IPS DF 4.7 (cell line): ENCODE measurements at regions not wholly inside any gene's neighbourhood (a gene's known extent, or its start where the extent isn't known, plus 50 kb on each side); places are given as distances from the start of the nearest gene placed in this dataset.

Experiments used
- DNase-seq: peaks from one replicate; pipeline ENCODE4 v3.0.0-alpha.2; 2013; ENCODE audit warnings: low spot score; ENCODE audit errors: extremely low read depth

DNA sequence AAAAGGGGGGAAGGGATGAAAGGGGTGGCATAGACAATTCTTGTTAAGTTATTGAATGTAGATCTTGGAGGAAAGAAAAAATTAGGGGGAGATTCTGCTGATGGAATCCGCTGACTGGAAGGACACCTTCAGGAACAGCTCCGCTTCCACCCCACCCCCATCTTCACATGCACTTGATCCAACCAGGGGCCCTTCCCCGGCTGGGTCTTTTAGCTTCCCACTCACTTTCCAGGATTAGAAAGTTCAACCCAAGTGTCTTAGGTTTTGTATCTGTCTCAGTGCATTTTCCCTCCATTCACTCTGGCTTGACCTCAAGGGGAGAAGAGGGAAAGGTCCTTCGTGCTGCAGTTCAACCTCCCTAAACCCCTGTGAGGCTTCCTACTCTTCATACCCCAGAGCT lies 141.4 kb downstream of the IRS2 start:
- DNase-seq: no peak

GRCh38 chr13:109644069-109644750 lies 142.2 kb downstream of the IRS2 start:
- DNase-seq: no peak

- no peak for DNase-seq
Measured at GRCh38 chr13:109642358-109642757, 144.0 kb downstream of the IRS2 start.

DNA sequence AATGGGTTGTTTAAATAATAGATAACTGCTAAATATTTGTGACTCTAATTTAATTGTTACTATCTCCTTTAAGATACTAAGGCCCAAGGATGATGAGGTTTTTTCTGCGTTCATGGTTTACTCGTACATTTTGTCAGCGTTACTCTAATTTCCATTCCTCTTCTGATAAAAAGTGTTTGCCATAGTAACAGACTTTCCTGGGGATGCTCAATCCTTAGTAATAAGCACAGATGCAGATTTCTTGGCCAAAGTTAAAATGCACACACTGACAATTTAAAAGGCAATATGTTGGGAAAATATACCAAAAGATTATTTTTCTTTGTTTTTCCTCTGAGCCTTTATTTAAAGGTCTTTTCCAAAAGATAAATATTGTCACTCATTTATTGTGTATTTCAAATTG lies 149.6 kb downstream of the IRS2 start:
- no peak for DNase-seq

DNA sequence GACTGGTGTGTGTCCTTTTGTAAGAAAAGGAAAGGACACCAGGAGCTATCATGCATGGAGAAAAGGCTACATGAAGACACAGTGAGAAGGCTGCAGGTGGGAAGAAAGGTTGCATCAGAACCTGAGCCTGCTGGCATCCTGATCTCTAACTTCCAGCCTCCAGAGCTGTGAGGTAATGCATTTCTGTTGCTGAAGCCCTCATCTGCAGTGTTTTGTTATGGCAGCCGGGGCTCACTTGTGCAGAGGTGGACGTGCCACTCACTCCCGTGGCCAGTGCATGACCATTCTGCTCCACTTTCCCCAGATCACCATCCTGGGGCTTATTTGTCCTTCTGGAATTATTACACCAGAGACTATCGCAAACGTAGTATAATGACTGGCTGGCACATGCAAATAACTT lies 155.3 kb downstream of the IRS2 start:
- DNase-seq: no peak

DNA sequence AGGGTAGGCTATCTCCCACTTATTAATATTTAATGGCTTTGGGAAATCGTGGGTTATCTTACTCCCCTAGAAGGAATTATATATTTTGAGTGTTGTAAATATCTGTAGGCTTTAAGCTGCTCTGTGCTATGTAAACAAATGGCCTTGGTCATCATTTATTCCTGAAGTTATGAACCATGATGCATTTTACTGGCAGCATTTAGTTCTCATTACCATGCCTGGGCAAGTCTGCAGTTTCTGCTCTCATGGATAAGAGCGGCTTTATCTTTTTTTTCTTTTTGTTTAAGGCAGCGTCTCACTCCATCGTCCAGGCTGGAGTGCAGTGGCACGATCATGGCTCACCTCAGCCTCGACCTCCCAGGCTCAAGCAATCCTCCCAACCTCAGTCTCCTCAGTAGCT lies 156.1 kb downstream of the IRS2 start:
- DNase-seq: no peak

DNA sequence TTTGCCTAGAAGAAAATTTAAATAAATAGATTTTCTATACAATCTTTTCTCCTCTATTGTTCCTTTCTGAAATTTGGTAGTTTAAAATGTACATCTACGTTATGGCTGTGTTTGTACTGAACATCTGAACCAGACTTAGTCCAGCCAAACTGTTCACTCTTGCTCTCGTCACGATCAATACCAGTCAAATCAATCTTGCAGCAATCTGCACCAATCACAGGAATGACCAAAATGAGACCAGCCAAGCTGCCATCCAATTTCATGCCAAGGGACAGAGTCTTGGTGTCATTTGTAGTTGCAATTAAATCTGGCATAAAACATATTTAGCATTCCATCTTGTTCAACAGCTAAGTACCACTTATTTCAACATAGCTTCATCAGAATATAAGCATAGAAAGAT lies 156.6 kb downstream of the IRS2 start:
- no peak for DNase-seq

DNA sequence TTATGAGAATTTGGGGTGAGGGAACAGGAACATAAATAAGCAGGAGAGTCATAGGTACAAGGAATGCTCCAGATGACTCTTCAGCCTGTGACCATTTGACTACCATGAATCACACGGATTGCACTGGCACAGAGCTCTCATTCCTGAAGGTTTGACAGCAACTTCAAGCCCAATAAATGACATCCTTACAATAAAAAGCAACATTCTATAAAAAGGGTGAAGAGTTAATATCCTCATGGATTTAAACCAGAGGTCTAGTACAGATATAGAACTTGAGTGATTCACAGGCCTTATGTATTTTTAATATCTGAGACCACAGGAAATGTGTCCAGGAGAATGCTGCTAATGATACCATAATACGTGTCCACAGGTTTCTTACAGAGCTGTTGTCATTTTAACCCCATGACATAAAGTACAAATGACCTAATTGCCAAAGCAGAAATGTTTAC lies 158.1 kb downstream of the IRS2 start:
- DNase-seq: no peak

DNA sequence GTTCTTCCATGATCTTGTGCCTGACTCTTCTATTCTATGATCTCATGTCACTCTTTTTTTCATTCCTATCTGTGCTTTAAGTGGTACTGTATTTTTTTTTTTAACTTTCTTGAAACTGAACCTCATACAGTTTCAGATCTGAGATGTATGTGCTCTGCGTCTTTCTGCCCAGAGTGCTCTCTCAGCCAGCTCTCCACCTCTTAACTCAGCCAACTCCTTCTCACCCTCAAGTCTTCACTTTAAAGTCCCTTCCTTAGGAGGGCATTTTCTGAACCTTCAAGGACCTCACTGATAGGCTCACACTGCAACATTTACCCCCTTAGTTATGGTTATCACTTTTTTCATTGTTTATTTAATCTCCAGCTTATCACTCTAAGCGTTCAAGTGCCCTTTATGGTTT lies 158.7 kb downstream of the IRS2 start:
- DNase-seq: no peak

DNA sequence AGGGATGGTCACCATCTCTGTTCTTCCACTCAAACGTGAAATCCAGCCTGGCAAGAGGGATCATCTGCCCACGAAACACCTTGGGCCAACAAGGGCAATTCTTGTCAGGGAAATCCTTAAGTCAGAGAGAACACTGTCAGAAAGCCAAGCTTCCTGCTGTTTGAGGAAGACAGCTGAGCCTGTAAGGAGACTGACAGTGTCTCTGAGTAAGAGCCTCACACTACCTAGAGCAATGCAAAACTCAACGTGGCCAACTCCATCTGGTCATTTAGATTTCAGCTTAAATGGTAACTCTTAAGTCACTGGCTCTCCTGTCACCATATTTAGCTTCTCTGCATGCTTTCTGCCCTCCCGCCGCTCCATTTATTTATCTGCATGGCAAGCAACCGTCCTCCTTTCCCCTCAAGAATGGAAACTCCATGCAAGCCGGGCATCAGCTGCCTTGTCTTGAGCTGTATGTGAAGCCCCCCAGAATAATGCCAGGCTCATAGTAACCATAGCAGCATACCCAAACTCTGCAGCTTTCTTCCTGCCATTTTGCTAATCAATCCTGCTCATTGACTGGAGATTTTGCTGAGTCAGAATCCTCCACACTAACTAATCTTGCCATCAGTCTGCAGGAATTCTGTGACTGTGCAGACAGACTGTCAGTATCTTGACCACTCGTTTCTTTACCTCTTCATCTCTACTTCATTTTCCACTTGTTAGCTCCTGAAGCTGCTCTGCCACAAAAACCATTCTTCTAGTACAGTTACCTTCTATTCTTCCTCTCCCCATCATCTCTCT lies 159.8 kb downstream of the IRS2 start:
- no peak for DNase-seq

GRCh38 chr13:109625156-109625555 lies 161.2 kb downstream of the IRS2 start:
- DNase-seq: no peak

DNA sequence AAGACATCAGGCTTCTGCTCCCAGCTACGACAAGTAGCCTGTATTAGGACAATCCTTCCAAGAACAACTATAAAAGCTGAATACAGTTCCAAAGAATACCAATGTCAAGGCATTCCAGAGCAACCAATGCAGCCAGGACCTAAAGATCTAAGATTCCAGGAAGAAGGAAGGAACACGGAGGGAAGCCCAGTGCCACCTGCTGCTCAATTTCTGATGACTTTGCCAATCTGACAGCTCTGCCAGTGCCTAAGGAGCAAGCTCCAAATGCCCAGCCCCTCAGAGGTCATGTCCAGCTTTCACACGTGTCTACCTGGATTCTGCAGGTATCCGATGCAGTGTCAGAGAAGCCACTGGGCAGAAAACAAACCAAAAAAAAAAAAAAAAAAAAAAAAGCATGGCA lies 164.4 kb downstream of the IRS2 start:
- no peak for DNase-seq

DNA sequence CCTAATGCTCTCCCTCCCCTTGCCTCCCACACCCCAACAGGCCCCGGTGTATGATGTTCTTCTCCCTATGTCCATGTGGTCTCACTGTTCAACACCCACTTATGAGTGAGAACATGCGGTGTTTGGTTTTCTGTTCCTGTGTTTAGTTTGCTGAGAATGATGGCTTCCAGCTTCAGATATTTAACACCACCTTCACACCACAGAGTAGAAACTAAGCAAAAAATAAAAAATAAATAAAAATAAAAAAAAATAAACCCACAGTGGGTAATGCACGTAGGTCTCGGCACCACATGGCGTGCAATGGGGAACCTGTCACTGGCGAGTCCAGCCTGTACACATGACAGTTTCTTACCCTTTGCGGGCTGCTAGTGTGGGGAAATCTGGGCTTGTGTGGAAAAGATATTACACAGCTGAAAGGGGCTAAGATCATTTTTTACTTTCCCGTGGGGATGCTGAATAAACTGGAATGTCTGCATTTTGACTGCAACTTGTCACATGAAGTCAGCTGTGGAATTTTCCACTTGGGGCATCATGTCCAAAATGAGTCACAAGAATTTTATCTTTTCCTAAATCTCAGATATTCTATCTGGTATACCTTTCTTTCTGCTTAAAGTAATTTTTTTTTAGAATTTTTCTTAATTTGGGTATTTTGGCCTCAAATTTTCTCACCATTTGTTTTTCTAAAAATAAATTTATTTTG lies 170.5 kb downstream of the IRS2 start:
- DNase-seq: no peak

GRCh38 chr13:109611912-109612691 lies 174.3 kb downstream of the IRS2 start:
- DNase-seq: no peak

- DNase-seq: no peak
Measured at GRCh38 chr13:109610517-109610916, 175.9 kb downstream of the IRS2 start.

DNA sequence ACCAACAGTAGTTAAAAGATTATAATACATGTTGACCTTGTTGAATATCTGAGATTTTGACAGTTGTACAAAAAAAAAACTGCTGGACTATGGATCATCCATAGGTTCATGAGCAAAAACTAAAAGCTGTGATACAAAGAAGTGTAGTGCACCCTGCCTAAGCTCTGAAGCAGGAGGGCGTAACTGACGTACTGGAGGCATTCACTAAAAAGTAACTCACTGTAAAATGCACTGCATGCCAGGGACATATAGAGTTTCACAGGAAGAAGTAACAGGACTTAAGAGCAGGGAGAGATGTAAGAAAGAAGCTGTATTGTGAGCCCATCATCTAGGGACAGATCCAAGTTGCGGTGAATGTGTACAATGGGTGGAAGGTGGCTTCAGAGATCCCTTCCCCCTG lies 177.9 kb downstream of the IRS2 start:
- no peak for DNase-seq

GRCh38 chr13:109608059-109608458 lies 178.3 kb downstream of the IRS2 start:
- no peak for DNase-seq

GRCh38 chr13:109606520-109606919 lies 179.9 kb downstream of the IRS2 start:
- DNase-seq: no peak

- no peak for DNase-seq
Measured at GRCh38 chr13:109605846-109606245, 180.5 kb downstream of the IRS2 start.

- no peak for DNase-seq
Measured at GRCh38 chr13:109604894-109605293, 181.5 kb downstream of the IRS2 start.

DNA sequence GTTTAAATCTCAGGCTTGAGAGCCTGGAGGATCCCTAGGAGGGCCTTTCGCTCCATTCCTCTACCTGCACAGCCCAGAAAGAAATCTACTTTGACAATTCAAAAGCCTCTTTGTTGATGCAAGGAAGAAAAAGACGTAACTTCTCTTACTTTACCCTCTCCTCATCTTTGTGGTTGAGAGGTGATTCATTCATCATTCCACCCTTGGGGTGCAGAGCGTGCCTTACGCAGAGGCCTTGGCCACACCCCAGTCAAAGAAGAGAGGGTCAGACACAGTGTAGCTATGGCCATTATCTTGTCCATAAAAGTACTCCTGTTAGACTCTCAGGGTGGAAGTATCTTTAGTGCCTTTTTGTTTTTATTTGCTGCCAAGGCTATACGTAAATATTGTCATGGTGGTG lies 184.0 kb downstream of the IRS2 start:
- no peak for DNase-seq
